Neuronal stem cell (in vitro differentiated cells): ENCODE measurements at regions not wholly inside any gene's neighbourhood (a gene's known extent, or its start where the extent isn't known, plus 50 kb on each side); places are given as distances from the start of the nearest gene placed in this dataset. TPM values are rescaled to one million over a fixed set of nuclear protein-coding genes. Genes with fewer than 3 reads are reported as not detected.

Source experiments
- DNase-seq: peaks from one replicate; pipeline ENCODE4 v3.0.0-alpha.2; 2013; ENCODE audit warnings: low spot score
- H2AFZ ChIP-seq: one replicate; pipeline ENCODE4 v1.6.1; 2013; ENCODE audit warnings: mild to moderate bottlenecking, low read length, inconsistent platforms
- H2AK5ac ChIP-seq: 2 replicates; pipeline ENCODE4 v1.6.1; 2013; ENCODE audit warnings: low read depth, mild to moderate bottlenecking, inconsistent platforms, low read length, moderate library complexity, mixed read lengths
- H2BK120ac ChIP-seq: 2 replicates; pipeline ENCODE4 v1.6.1; 2013; ENCODE audit warnings: low read depth, mild to moderate bottlenecking, inconsistent platforms, low read length, moderate library complexity, mixed read lengths
- H2BK12ac ChIP-seq: one replicate; pipeline ENCODE4 v1.6.1; 2013; ENCODE audit warnings: low read length, inconsistent platforms
- H2BK15ac ChIP-seq: 2 replicates; pipeline ENCODE4 v1.6.1; 2013; ENCODE audit warnings: mild to moderate bottlenecking, low read length, inconsistent platforms, mixed read lengths
- H2BK5ac ChIP-seq: one replicate; pipeline ENCODE4 v1.6.1; 2013; ENCODE audit warnings: inconsistent platforms, mild to moderate bottlenecking, low read length, moderate library complexity
- H3K14ac ChIP-seq: one replicate; pipeline ENCODE4 v1.6.1; 2013; ENCODE audit warnings: low read length, inconsistent platforms
- H3K18ac ChIP-seq: 2 replicates; pipeline ENCODE4 v1.6.1; 2013; ENCODE audit warnings: low read length, inconsistent platforms
- H3K23ac ChIP-seq: 2 replicates; pipeline ENCODE4 v1.6.1; 2013; ENCODE audit warnings: low read depth, mild to moderate bottlenecking, mixed read lengths, low read length, inconsistent platforms; ENCODE audit not compliant: poor library complexity
- H3K27ac ChIP-seq: replicated peaks from 3 replicates; pipeline ENCODE4 v1.5.1; 2013; ENCODE audit warnings: low read length, inconsistent platforms
- H3K27me3 ChIP-seq, 3 experiments: 2 replicates each; pipeline ENCODE4 v1.6.1; 2013; ENCODE audit warnings: low read length in 3 of 3, mild to moderate bottlenecking in 2 of 3, inconsistent platforms in 1 of 3, low read depth in 1 of 3, mixed read lengths in 1 of 3, moderate library complexity in 1 of 3; ENCODE audit not compliant: control insufficient read depth in 3 of 3, insufficient read depth in 3 of 3
- H3K36me3 ChIP-seq, 2 donors: replicated peaks in 1 of 2; 2 replicates each; pipeline ENCODE4 v1.6.1; 2013; ENCODE audit warnings: low read length in 2 of 2; ENCODE audit not compliant: control insufficient read depth in 2 of 2, insufficient read depth in 2 of 2
- H3K4ac ChIP-seq: 2 replicates; pipeline ENCODE4 v1.6.1; 2013; ENCODE audit warnings: inconsistent platforms, mild to moderate bottlenecking, low read length, moderate library complexity
- H3K4me1 ChIP-seq, 2 donors: 1 replicate in 1 of 2; 2 replicates in 1 of 2; pipeline ENCODE4 v1.6.1; 2013; ENCODE audit warnings: low read length in 2 of 2, low read depth in 1 of 2; ENCODE audit not compliant: control insufficient read depth in 2 of 2, insufficient read depth in 1 of 2
- H3K4me2 ChIP-seq: one replicate; pipeline ENCODE4 v1.6.1; 2013; ENCODE audit warnings: mild to moderate bottlenecking, low read length, inconsistent platforms; ENCODE audit not compliant: insufficient read depth, poor library complexity, severe bottlenecking
- H3K4me3 ChIP-seq, 2 donors: 2 replicates each; pipeline ENCODE4 v1.5.1; 2013; ENCODE audit warnings: low read length in 2 of 2, mild to moderate bottlenecking in 2 of 2, inconsistent platforms in 1 of 2, moderate library complexity in 1 of 2
- H3K79me1 ChIP-seq: one replicate; pipeline ENCODE4 v1.6.1; 2013; ENCODE audit warnings: low read depth, mild to moderate bottlenecking, inconsistent platforms, low read length, moderate library complexity
- H3K9ac ChIP-seq: one replicate; pipeline ENCODE4 v1.6.1; 2013; ENCODE audit warnings: mild to moderate bottlenecking, low read depth, low read length, inconsistent platforms; ENCODE audit not compliant: poor library complexity
- H3K9me3 ChIP-seq, 2 donors: replicated peaks in 1 of 2; 2 replicates each; pipeline versions ENCODE3 to v1.6.1; 2013; ENCODE audit warnings: low read length in 2 of 2, mild to moderate bottlenecking in 2 of 2, inconsistent platforms in 1 of 2, low read depth in 1 of 2, mixed read lengths in 1 of 2, moderate library complexity in 1 of 2; ENCODE audit not compliant: control insufficient read depth in 2 of 2, insufficient read depth in 1 of 2
- H4K8ac ChIP-seq: one replicate; pipeline ENCODE4 v1.6.1; 2013; ENCODE audit warnings: low read depth, mild to moderate bottlenecking, inconsistent platforms, low read length, moderate library complexity
- H4K91ac ChIP-seq: one replicate; pipeline ENCODE4 v1.6.1; 2013; ENCODE audit warnings: low read length, low read depth, mild to moderate bottlenecking, inconsistent platforms; ENCODE audit not compliant: poor library complexity
- WGBS, 2 donors: extraction: QIAGEN DNeasy Blood & Tissue Kit; methylation state at CpG; one replicate each; pipeline ENCODE4 v1.1.7; 2013; ENCODE audit warnings: missing lambda C conversion rate in 2 of 2, mixed read lengths in 1 of 2; ENCODE audit not compliant: insufficient read length in 2 of 2, insufficient replicate concordance in 1 of 2; ENCODE audit errors: extremely low coverage in 2 of 2; 5-methylcytosine and 5-hydroxymethylcytosine counted together
- small RNA-seq: library from polyadenylated mRNA; stranded (forward); fragments of <200 nt; extraction: miRNeasy Mini kit (QIAGEN cat#:217004); gene quantifications from one replicate; pipeline ENCODE3, GENCODE V24; 2013; ENCODE audit not compliant: insufficient read depth

DNA sequence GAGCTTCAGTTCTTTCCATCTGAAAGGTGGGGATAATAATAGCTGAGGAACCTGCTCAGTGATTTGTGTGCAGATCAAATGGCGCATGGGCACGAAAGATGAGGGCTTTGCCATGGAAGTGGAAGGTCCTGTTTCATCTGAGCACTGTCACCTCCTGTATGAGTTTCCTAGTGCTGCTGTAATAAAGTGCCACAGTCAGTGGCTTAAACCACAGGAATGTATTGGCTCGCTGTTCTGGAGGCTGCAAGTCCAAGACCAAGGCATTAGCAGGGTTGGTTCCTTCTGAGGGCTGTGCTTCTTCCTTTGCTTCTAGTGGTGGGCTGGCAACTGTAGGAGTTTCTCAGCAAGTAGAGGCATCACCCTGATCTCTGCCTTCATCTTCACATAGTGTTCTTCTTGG is 51.1 kb upstream of the RBM15 start:
- H3K9me3 ChIP-seq, result no peaks in the 10 kb centered on the region
- no peak overlapping the region for H4K91ac ChIP-seq
- peaks cover 0 to 19% (median 0%) of the 10 kb centered on the region in 3 experiments for H3K27me3 ChIP-seq
- H3K14ac ChIP-seq, result no peak overlapping the region
- no peak overlapping the region for H2BK5ac ChIP-seq
- no peak overlapping the region for H2AK5ac ChIP-seq
- no peak overlapping the region for H3K9ac ChIP-seq
- no peaks in the 10 kb centered on the region for H3K79me1 ChIP-seq
- no peak overlapping the region for H3K27ac ChIP-seq
- no peak overlapping the region for H3K4me2 ChIP-seq
- H4K8ac ChIP-seq, result no peak overlapping the region
- H2BK12ac ChIP-seq, result no peak overlapping the region
- no peak overlapping the region for H3K4ac ChIP-seq
- no peak overlapping the region for H2AFZ ChIP-seq
- WGBS, 2 donors, result no CpG with 5 or more reads among the region's 3 CpGs
- H2BK120ac ChIP-seq, result no peak overlapping the region
- peaks cover 0 to 6% of the 10 kb centered on the region in 2 donors for H3K4me1 ChIP-seq
- H3K36me3 ChIP-seq, result no peaks in the 10 kb centered on the region
- H3K18ac ChIP-seq, result no peak overlapping the region
- no peak overlapping the region for H3K23ac ChIP-seq
- DNase-seq, result no peak
- H2BK15ac ChIP-seq, result no peak overlapping the region
- H3K4me3 ChIP-seq, result no peak overlapping the region

Small RNA genes in the stretch of these regions (small RNA-seq; reads per million reads assigned to genes)
- gene RF00402, result not detected
